RKO (cell line): ENCODE measurements at regions not wholly inside any gene's neighbourhood (a gene's known extent, or its start where the extent isn't known, plus 50 kb on each side); places are given as distances from the start of the nearest gene placed in this dataset.
"Not testable (repeated sequence)": the region's sequence is repeated elsewhere in the genome, so short reads cannot be mapped to it uniquely, and the experiment has no call there.

ENCODE experiments used
- DNase-seq: peaks from one replicate; pipeline ENCODE4 v3.0.0-alpha.2; 2016; ENCODE audit warnings: low spot score

DNA sequence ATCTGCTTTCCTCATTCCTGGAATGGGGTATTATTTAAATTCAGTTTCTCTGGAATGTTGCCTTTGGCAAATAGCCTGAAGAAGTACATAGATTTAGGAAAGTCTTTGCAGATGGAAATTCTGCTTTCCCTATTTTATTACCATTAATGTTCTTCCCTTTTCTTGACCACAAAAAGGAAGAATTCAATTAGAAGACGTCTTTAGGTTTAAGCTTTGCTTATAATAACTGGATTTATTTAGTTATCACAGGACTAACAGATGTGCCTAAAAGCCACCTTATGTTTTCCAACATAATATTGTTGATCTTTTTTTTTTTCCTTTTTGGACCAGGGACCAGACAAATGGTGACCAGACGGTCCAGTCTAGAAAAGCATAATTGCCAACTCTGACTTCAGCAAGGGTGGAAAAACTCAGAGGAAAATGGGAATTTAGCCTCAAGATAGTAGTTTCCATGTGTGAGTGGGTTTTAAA is 210.1 kb upstream of the SPRY2 start:
- DNase-seq: no peak

DNA sequence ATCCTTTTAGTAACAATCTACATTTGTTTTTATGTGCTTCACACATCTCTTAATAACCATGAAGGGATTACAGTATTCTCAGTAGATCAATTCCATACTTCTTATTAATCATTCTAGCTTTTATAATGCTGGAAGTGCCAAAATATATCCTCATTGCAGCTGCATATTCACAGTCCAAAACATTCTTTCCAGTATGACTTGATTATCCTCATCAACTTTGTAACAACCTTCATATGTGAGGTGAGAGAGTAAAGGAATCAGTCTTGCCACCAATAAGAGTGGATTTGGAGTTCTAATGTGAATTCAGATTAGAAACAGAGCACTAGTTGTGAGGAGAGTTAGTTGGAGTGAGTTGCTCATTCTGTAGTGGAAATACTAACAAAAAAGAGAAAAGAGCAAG is 208.0 kb upstream of the SPRY2 start:
- no peak for DNase-seq

DNA sequence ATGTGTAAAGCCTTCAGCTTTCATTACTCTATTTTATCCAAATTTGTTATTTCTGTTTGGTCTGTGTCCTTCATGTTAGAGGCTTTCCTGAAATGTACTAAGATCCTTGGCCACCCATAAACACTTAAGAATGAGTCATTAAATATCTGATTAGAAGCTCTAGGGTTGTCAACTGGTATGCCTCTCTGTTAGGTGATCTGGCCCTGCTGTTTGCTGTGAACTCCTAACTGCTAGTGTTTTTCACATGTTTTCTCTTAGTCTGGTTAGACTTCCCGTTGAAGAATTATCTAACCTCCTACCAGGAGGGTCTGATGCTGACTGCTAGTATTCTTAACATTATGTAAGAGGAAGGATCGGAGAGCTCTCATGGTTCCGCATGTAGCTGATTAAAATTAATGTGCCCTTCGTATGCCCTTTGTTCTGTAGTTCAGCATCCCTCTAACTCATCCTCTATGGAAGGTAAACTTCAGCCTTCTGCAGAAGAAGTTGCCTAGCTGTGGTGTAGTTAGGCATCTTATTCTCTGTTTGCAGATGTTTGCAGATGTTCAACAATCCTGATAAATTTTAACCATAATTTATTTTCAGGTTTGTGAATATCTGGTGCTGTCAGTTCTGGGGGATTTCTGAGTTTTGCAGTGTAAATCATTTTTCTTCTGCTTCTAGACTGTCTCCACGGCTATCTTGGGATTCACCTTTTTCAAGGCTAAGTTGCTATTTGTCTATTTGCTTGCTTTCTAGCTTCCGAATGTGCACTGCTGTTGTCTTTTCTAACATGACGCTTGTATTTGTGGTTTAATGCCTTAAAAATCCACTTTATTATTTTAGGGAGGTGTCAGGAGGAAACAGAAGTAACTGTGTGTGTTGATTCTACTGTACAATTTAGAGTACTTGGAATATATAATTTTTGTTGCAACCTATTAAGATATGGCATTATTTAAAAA is 207.2 kb upstream of the SPRY2 start:
- no peak for DNase-seq

- DNase-seq: no peak
Measured at GRCh38 chr13:80547341-80547740, 206.4 kb upstream of the SPRY2 start.

DNA sequence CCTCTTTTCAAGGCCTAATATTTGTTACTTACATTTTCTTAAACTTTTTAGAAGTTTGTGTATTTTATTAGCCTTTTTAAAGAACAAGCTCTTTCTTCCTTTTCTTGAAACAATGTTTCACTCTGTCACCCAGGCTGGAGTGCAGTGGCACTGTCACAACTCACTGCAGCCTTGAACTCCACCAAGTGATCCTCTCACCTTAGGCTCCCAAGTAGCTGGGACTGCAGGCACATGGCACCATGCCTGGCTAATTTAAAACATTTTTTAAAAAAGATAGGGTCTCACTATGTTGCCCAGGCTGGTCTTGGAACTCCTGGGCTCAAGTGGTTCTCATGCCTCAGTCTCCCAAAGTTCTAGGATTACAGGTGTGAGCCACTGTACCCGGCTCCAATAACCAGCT is 192.2 kb upstream of the SPRY2 start:
- DNase-seq: no peak

DNA sequence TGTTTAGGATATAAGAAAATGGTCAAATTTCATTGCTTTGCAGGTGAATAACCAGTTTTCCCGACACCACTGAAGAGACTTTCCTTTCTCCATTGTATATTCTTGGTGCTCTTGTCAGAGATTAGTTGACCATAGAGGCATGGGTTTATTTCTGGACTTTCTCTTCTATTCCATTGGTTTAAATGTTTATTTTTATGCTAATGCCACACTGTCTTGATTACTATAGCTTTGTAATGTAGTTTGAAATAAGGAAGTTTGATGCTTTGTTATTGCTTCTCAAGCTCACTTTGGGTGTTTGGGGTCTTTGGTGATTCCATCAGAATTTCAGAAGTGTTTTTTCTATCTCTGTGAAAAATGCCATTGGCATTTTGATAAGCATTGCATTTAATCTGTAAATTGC is 190.0 kb upstream of the SPRY2 start:
- DNase-seq: no peak

GRCh38 chr13:80530191-80530590 is 189.3 kb upstream of the SPRY2 start:
- no peak for DNase-seq

GRCh38 chr13:80529734-80530133 is 188.8 kb upstream of the SPRY2 start:
- no peak for DNase-seq

- DNase-seq: no peak
Measured at GRCh38 chr13:80528733-80529132, 187.8 kb upstream of the SPRY2 start.

DNA sequence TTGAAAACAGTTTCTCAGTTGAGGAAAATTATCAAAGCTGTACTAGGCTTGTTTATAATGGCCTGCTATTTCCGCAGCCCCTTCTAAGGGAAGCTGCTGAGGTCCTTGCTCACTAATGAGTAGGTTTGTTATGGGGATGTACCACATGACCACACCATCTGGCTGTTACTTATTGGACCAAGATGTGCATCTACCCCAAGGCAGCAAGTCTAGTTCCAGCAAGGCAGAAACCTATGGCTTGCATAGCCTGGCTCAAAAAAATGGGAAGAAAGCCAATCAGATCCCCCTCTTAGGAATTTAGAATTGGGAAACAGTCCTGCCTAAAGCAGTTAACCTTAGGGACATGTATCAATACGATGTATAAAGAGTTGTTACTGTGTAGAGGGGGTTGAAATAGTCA is 186.5 kb upstream of the SPRY2 start:
- DNase-seq: no peak

GRCh38 chr13:80524447-80525215 is 183.7 kb upstream of the SPRY2 start:
- DNase-seq: no peak

GRCh38 chr13:80523134-80523533 is 182.2 kb upstream of the SPRY2 start:
- no peak for DNase-seq

GRCh38 chr13:80522463-80522862 is 181.5 kb upstream of the SPRY2 start:
- DNase-seq: not testable (repeated sequence)

DNA sequence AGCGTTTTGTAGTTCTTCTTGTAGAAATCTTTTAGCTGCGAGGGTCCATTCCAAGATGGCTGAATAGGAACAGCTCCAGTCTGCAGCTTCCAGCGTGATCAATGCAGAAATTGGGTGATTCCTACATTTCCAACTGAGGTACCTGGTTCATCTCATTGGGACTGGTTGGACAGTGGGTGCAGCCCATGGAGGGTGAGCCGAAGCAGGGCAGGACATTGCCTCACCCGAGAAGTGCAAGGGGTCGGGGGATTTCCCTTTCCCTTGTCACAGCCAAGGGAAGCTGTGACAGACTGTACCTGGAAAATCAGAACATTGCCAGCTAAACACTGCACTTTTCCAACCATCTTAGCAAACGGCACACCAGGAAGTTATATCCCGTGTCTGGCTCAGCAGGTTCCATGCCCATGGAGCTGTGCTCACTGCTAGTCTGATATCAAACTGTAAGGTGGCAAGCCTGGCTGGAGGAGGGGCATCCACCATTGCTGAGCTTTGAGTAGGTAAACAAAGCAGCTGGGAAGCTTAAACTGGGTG is 176.0 kb upstream of the SPRY2 start:
- DNase-seq: no peak

GRCh38 chr13:80515296-80515695 is 174.4 kb upstream of the SPRY2 start:
- no peak for DNase-seq

DNA sequence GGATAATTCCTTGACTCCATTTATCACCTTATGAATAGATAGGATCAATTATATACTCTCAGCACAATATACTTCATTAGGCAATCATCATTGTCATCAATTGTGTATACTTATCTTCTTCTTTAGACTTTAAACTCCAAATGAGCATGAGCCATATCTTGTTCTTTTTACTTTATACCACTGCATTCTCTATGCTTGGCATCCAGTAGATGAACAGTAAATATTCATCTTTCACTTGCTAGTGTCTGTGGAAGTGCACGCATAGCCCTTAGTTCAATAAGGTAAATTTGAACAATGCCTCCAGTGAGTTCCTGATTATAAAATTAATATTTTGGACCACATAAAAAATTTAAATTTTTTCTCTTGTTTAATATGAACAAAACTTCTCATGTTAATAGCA is 172.3 kb upstream of the SPRY2 start:
- DNase-seq: no peak

- DNase-seq: no peak
Measured at GRCh38 chr13:80510686-80511085, 169.8 kb upstream of the SPRY2 start.

GRCh38 chr13:80509264-80509663 is 168.3 kb upstream of the SPRY2 start:
- no peak for DNase-seq

DNA sequence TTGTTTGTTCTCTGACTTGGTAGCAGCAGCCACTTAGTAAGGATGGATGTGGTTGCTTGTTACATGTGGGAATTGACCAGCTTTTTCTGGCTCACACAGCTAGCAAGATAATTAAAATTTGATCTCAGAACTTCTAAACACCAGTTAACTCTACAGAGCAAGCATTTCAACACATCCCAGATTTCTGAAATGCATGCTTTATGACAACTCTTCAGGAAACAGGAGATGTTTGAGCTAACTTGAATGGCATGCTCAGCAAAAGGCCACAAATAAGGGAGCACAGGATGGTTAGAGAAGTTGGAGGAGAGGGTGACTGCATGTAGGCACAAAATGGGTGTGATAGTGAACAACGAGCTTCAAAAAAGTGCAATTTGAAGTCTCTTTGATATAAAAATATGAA is 167.1 kb upstream of the SPRY2 start:
- DNase-seq: no peak

DNA sequence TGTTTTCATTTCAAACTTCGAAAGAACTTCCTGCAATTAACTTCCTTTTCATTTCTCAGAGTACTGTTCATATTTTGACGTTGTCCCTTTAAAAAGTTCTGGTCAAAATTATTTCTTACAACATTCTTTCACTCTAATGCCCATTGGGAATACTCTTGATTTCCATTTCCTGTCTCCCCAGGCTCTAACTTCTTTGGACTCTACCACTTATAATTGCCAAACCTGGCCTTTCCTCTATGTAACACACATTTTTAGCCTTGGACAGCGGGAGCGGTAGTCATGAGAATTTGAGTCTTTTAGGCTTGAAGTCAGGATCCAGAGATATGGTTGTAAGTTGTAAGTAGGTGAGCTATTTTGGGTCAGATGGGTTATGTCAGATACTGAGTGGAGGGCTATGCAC is 163.5 kb upstream of the SPRY2 start:
- DNase-seq: no peak

GRCh38 chr13:80502359-80502758 is 161.4 kb upstream of the SPRY2 start:
- no peak for DNase-seq

GRCh38 chr13:80501556-80501955 is 160.6 kb upstream of the SPRY2 start:
- no peak for DNase-seq
